ENCODE measurements at regions not wholly inside any gene's neighbourhood (a gene's known extent, or its start where the extent isn't known, plus 50 kb on each side); places are given as distances from the start of the nearest gene placed in this dataset.
A peak's percentile ranks its signal among the peaks of the same experiment; 100 is the strongest.

DNA sequence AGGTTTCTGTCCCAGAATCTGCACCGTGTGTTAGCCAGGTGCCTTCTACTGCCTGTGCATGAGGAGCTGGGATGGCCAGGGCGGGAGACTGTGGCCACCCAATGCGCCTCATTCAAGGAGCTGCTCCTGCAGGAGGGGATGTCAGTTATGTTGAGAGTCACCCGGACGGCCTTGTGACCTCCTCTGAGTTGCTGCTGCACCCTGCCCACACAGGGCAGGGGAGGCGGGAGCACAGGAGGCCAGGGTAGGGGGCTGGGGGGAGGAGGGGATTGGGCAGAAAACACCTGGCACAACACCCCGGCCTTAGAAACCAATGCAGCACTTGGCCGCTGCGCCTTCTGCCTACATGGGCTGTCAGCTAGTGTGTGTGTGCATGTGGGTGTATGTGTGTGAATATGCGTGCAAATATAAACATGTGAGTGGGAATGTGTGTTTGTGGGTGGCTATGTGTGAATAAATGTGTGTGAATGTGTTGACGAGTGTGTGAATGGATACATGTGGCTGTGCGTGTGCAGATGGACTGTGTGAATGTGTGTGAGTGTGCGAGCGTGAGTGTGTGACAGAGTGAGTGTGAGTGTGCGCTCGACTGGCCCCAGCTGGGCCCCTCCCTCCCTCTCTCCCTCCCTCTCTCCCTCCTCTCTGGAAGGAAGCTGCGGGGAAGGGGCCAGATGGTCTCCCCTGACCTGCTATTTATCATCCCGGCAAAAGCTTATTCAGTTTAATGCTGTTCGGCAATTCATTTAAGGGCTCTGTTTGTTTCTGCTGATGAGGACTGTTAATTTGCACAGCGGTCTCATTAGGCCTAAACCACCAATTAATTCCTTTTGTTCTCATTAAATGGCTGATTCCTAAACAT, 106.9 kb downstream of the TLE3 start:
- TF ChIP-seq, protein P1, sequence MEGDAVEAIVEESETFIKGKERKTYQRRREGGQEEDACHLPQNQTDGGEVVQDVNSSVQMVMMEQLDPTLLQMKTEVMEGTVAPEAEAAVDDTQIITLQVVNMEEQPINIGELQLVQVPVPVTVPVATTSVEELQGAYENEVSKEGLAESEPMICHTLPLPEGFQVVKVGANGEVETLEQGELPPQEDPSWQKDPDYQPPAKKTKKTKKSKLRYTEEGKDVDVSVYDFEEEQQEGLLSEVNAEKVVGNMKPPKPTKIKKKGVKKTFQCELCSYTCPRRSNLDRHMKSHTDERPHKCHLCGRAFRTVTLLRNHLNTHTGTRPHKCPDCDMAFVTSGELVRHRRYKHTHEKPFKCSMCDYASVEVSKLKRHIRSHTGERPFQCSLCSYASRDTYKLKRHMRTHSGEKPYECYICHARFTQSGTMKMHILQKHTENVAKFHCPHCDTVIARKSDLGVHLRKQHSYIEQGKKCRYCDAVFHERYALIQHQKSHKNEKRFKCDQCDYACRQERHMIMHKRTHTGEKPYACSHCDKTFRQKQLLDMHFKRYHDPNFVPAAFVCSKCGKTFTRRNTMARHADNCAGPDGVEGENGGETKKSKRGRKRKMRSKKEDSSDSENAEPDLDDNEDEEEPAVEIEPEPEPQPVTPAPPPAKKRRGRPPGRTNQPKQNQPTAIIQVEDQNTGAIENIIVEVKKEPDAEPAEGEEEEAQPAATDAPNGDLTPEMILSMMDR (conservative IDR thresholded peaks at IDR 0.05; ENCODE audit: control insufficient read depth, insufficient read depth, low read depth, low read length) = no peak
- no peak overlapping the region for H3K4me3 ChIP-seq (ENCODE audit: control insufficient read depth, low read depth, low read length)
- DNase-seq (ENCODE audit: low read depth) = no peak

DNA sequence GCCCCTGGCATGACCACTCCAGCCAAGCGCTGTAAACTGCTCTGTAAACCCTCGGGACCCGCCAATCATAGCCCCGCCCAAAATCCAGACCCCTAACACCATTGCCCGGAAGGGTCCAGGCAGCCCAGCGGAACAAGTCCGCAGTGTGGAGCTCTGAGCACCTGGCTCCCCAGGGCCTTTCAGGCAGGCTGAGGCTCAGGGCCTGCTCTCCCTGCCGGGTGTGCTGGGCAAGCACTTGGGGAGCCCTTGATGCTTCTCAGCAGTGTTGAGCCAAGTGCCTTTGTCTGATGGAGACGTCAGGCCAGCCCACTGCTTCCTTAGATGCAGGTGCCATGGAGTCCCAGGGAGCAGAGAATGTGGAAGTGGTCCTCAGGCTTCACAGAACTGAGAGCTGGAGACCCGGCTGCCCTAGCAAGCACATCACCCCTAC, 106.2 kb downstream of the TLE3 start:
- H3K4me3 ChIP-seq (ENCODE audit: control insufficient read depth, low read depth, low read length) = no peak overlapping the region
- TF ChIP-seq, protein P1 (conservative IDR thresholded peaks at IDR 0.05; ENCODE audit: control insufficient read depth, insufficient read depth, low read depth, low read length) = no peak
- DNase-seq (ENCODE audit: low read depth) = no peak

DNA sequence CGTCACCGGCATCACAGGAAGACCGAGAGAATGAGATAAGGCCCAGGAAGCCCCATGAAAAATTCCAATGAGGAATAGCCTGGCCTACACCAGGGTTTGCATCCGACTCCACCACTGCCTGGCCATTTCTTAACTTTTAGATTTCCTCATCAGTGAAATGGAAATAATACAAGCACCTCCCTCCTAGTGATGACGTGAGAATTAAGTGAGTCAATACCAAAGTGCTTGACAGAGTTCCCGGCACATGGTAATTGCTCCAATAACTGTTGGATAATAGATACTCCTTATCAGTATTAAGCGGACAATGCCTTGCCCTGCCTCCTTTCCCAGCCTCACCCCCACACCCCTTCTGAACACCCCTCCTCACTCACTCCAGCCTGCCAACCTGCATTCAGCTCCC, 105.4 kb downstream of the TLE3 start:
- TF ChIP-seq, protein P1 (conservative IDR thresholded peaks at IDR 0.05; ENCODE audit: control insufficient read depth, insufficient read depth, low read depth, low read length) = no peak
- peak; percentile 10 for DNase-seq (ENCODE audit: low read depth)

DNA sequence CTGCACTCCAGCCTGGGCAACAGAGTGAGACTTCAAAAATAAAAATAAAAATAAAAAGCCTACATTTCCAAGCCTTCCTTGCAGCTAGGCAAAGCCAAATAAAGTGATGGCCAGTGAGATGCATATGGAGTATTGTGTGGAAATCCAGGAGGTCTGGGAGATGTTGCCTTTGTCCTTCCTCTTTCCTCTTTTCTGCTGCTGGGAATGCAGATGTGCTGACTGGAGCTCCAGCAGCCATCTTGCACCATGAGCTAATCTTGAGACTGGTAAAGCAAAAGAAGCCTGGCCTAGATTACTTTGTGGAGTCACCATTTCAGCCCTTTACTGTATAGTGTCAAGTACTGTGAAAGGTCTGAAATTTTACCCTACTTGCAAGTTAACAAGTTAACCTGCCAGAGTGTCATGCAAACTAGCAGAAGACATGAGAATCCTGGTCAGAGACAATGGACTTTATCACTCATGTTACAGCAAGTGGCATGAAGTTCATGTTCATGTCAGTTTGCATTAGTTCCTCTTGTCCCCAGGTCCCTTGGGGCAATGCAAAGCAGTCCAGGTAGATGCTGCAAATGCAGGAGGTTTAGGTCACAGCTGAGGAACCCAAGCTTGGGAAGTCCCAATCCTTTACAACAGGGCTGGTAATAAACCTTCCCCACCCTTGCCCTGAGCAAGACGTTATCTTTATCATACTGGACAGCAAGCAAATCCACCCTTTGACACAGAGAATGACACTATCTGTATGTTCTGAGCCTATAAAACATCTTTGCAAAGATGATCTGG, 103.1 kb downstream of the TLE3 start:
- TF ChIP-seq, protein P1 (conservative IDR thresholded peaks at IDR 0.05; ENCODE audit: control insufficient read depth, insufficient read depth, low read depth, low read length) = no peak
- no peak for DNase-seq (ENCODE audit: low read depth)

More for the DNA sequence above, 105.4 kb downstream of the TLE3 start:
- H3K4me3 ChIP-seq (ENCODE audit: control insufficient read depth, low read depth, low read length) = no peak overlapping the region

DNA sequence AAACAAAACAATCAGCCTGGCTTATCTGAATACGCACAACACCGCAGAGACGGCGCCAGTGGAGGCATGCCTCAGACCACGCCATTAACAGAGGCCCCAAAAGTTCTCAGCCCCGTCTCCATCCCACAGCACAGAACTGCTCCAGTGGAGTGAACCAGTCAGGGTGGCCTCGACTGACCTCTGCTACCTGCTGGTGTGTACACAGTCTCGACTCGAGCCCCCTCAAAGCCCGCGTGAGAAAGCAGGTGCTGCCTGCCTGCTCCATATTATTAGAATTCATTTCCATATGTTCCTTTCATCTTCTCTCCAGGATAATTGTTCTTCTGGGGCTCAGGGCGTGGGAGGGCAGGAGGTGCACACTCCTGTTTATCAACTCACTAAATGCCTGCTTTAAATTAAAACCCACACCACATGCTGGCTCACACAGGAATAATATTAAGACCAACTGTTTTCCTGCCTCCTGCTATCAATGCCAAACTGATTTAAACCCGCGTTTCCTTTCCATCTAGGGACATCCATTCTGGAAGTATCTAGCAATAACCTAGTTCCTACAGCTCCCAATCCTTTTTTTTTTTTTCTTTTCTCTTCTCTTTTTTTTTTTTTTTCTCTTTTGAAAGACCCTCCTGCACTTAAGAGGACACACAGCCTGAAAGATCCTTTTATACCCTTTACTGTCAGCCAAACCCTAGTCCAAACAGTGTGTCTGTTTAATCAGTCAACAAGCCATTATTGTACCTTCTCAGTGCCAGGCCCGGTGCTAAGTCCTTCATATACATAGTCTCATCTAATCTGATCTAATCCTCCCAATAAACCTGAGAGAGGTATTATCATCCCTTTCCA, 101.2 kb downstream of the TLE3 start:
- no peak overlapping the region for H3K4me3 ChIP-seq (ENCODE audit: control insufficient read depth, low read depth, low read length)
- DNase-seq (ENCODE audit: low read depth) = no peak
- TF ChIP-seq, protein P1 (conservative IDR thresholded peaks at IDR 0.05; ENCODE audit: control insufficient read depth, insufficient read depth, low read depth, low read length) = no peak

More for the DNA sequence above, 103.1 kb downstream of the TLE3 start:
- H3K4me3 ChIP-seq (ENCODE audit: control insufficient read depth, low read depth, low read length) = no peak overlapping the region

DNA sequence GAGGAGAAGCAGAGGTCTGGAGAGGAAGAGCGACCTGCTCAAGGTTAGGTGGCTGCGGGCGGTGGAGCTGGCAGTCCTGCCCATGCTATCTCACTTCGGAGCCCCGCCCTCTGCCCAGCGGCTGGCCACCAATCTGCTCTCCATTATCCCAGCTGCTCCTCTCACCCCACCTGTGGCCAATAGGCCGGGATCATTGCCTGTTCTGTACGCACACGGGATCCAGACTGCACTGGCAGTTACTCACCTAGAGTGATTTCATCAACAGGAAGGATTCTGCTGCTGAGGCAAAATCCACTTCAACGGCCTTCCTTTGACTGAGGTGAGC, 100.6 kb downstream of the TLE3 start:
- DNase-seq (ENCODE audit: low read depth) = no peak
- TF ChIP-seq, protein P1 (conservative IDR thresholded peaks at IDR 0.05; ENCODE audit: control insufficient read depth, insufficient read depth, low read depth, low read length) = no peak

More for the DNA sequence above, 100.6 kb downstream of the TLE3 start:
- no peak overlapping the region for H3K4me3 ChIP-seq (ENCODE audit: control insufficient read depth, low read depth, low read length)

Data from fibroblast of mammary gland (primary cell).